ENCODE measurements at regions not wholly inside any gene's neighbourhood (a gene's known extent, or its start where the extent isn't known, plus 50 kb on each side); places are given as distances from the start of the nearest gene placed in this dataset.

GRCh38 chr15:46696281-46696680, 1021.0 kb upstream of the SEMA6D start:
- TF ChIP-seq CTCF (IDR thresholded peaks at IDR 0.05; ENCODE audit: low read depth, low read length) (no peak), POLR2A (IDR thresholded peaks at IDR 0.05; ENCODE audit: extremely low read depth, insufficient read length) (no peak), MAX (IDR thresholded peaks at IDR 0.05; ENCODE audit: low read depth, low read length) (no peak)
